ENCODE measurements at regions not wholly inside any gene's neighbourhood (a gene's known extent, or its start where the extent isn't known, plus 50 kb on each side); places are given as distances from the start of the nearest gene placed in this dataset.

GRCh38 chr3:89038869-89039268 is 68.6 kb upstream of the EPHA3 start:
- DNase-seq (no peak), ATAC-seq (no peak)
- intact Hi-C loops (cut with DNase I, micrococcal nuclease): no loop called here

GRCh38 chr3:89042236-89042835 is 65.1 kb upstream of the EPHA3 start:
- intact Hi-C loops (cut with DNase I, micrococcal nuclease): no loop called here

GRCh38 chr3:89043406-89043932 is 64.0 kb upstream of the EPHA3 start:
- intact Hi-C loops (cut with DNase I, micrococcal nuclease): no loop called here
- no peak for DNase-seq
- no peak for ATAC-seq

More at GRCh38 chr3:89042236-89042835, 65.1 kb upstream of the EPHA3 start:
- DNase-seq: no peak
- no peak for ATAC-seq

GRCh38 chr3:89046661-89047060 is 60.8 kb upstream of the EPHA3 start:
- intact Hi-C loops (cut with DNase I, micrococcal nuclease): no loop called here
- no peak for ATAC-seq
- DNase-seq: no peak

GRCh38 chr3:89049119-89049518 is 58.3 kb upstream of the EPHA3 start:
- intact Hi-C loops (cut with DNase I, micrococcal nuclease): no loop called here
- no peak for ATAC-seq
- no peak for DNase-seq

GRCh38 chr3:89052386-89052785 is 55.0 kb upstream of the EPHA3 start:
- intact Hi-C loops (cut with DNase I, micrococcal nuclease): no loop called here
- no peak for DNase-seq
- ATAC-seq: no peak

- no peak for DNase-seq
- ATAC-seq: no peak
- intact Hi-C loops (cut with DNase I, micrococcal nuclease): no loop called here
Observed at GRCh38 chr3:89057398-89057797, 50.0 kb upstream of the EPHA3 start.

Data from left colon (tissue), 2 donors.